Dendritic cell treated with granulocyte-macrophage colony-stimulating factor and Interleukin-4, amounts not matched to agents 40 ng/mL and 50 ng/mL, for 4 days (primary cell): ENCODE measurements at regions not wholly inside any gene's neighbourhood (a gene's known extent, or its start where the extent isn't known, plus 50 kb on each side); places are given as distances from the start of the nearest gene placed in this dataset.
A peak's percentile ranks its signal among the peaks of the same experiment; 100 is the strongest.
"Not testable (repeated sequence)": the region's sequence is repeated elsewhere in the genome, so short reads cannot be mapped to it uniquely, and the experiment has no call there.

Experiments used
- H3K27ac Mint-ChIP-seq: one replicate; pipeline ENCODE4 v1.8.0; 2022; ENCODE audit warnings: mild to moderate bottlenecking, mixed read lengths
- H3K27me3 Mint-ChIP-seq: one replicate; pipeline ENCODE4 v1.8.0; 2022; ENCODE audit warnings: mild to moderate bottlenecking, mixed read lengths
- H3K36me3 Mint-ChIP-seq: one replicate; pipeline ENCODE4 v1.8.0; 2022; ENCODE audit warnings: low read depth, mixed read lengths
- H3K4me1 Mint-ChIP-seq: one replicate; pipeline ENCODE4 v1.8.0; 2022; ENCODE audit warnings: low read depth, mixed read lengths
- H3K4me3 Mint-ChIP-seq: one replicate; pipeline ENCODE4 v1.8.0; 2022; ENCODE audit warnings: mild to moderate bottlenecking, moderate library complexity, mixed read lengths
- H3K9me3 Mint-ChIP-seq: one replicate; pipeline ENCODE4 v1.8.0; 2022; ENCODE audit warnings: mixed read lengths
- intact Hi-C: fragments of 100-400 bp; cut with micrococcal nuclease; formaldehyde crosslinking; loops from one replicate; pipeline ENCODE4 v1.15.0; 2022

DNA sequence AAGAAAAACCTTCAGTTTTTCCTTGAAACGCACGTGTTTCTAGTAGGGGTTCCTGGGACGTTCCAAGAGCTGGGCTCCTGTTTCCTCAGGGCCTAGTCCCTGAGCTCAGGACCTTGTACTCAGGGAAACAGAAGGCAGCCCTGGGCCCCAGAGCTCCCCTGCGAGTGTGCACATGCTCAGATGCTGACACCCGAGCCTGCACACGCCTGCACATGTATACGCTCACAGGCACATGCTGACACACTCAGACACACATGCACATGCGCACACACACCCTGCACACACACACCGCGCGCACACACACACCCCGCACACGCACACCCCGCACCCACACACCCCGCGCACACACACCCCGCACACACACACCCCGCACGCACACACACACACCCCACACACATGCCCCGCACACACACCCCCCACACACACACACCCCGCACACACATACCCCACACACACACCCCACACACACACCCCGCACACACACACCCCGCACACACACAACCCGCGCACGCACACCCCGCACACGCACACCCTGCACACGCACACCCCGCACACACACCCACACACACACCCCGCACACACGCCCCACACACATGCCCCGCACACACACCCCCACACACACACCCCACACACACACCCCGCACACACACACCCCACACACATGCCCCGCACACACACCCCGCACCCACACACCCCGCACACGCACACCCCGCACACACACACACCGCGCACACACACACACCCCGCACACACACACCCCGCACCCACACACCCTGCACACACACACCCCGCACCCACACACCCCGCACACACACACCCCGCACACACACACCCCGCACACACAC lies 52.2 kb downstream of the CALML3 start:
- intact Hi-C loops: no loop called here
- H3K27ac Mint-ChIP-seq: peak overlapping the region; percentile 18
- no peak overlapping the region for H3K4me3 Mint-ChIP-seq
- peaks cover 46% of the 10 kb centered on the region for H3K4me1 Mint-ChIP-seq
- H3K36me3 Mint-ChIP-seq: no peaks in the 10 kb centered on the region
- H3K27me3 Mint-ChIP-seq: peaks cover 7% of the 10 kb centered on the region
- H3K9me3 Mint-ChIP-seq: no peaks in the 10 kb centered on the region

DNA sequence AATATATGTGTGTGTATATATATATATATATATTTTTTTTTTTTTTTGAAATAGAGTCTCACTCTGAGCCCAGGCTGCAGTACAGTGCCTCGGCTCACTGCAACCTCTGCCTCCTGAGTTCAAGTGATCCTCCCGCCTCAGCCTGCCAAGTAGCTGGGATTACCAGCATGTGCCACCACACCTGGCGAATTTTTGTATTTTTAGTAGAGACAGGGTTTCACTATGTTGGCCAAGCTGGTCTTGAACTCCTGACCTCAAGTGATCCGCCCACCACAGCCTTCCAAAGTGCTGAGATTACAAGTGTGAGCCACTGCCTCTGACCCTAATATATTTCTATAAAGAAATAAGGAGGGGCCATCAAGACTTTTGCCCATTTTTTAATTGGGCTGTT lies 55.3 kb downstream of the CALML3 start:
- H3K36me3 Mint-ChIP-seq, intact Hi-C loops, H3K27ac Mint-ChIP-seq, H3K4me3 Mint-ChIP-seq, H3K9me3 Mint-ChIP-seq: not testable (repeated sequence)
- Mint-ChIP-seq H3K27me3 (peaks cover 19% of the 10 kb centered on the region), H3K4me1 (peaks cover 54% of the 10 kb centered on the region)

DNA sequence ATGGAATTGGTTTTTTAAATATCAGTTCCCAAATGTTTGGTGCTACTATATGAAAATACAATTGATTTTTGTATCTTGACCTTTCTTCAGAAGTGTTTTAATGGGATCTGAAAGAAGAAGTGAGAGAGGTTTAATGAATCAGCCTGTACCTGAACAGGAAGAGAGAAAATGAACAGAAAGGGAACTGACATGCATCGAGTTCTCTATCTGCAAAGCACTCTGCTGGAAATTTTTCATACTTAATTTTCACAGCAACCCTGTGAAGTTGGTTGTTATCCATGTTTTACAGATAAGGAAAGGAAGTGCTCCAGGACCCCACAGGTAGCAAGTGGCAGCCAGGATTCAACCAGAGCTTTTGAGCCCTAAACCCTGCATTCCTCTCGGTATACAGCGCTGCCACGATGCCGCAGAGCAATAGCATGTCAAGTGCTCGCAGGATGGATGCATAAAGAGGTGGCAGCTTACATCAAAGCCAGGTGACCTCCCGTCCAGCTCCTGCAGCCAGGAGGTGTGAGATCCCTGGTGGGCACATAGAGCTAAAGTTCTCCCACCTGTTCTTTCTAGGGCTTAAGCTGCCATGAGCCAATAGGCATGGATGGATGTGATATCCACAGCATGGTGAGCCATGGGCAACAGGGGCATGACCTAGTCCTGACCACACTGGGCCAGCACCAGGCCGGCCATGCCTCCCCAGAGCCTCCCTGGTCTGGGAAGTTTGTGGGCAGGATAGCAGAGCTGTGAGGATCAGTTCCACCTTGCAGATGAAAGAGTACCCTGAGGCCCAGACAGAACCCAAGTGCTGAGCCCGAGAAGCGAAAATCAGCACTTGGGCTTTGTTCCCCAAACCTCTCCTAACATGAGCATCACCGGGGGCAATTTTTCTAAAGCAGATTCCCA lies 57.2 kb downstream of the CALML3 start:
- intact Hi-C loops: no loop called here
- Mint-ChIP-seq H3K27me3 (peaks cover 25% of the 10 kb centered on the region), H3K4me3 (peak overlapping the region; percentile 39), H3K4me1 (peaks cover 45% of the 10 kb centered on the region), H3K36me3 (no peaks in the 10 kb centered on the region), H3K9me3 (no peaks in the 10 kb centered on the region), H3K27ac (peak overlapping the region; percentile 43)

DNA sequence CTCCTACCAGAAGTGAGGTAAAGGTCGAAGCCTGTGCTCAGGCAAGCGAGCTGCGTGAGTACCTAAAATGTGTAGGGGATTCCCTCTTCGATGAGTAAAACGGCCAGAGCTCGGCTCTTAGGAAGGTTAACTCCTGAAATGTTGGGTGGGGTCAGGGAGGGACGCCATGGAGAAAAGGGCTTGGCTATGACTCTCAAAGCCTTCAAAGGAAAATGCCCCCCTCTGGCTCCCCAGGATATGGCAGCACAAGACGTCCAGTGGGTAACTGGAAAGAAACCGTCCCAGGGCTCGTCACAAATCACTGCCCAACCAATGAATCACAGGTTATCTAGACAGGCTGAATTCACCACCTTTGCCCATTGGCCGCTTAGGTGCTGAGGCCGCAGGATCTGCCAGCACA lies 58.0 kb downstream of the CALML3 start:
- H3K27me3 Mint-ChIP-seq: peaks cover 26% of the 10 kb centered on the region
- intact Hi-C loops: no loop called here
- H3K4me1 Mint-ChIP-seq: peaks cover 51% of the 10 kb centered on the region
- no peaks in the 10 kb centered on the region for H3K9me3 Mint-ChIP-seq
- peak overlapping the region; percentile 79 for H3K27ac Mint-ChIP-seq
- no peak overlapping the region for H3K4me3 Mint-ChIP-seq
- no peaks in the 10 kb centered on the region for H3K36me3 Mint-ChIP-seq

DNA sequence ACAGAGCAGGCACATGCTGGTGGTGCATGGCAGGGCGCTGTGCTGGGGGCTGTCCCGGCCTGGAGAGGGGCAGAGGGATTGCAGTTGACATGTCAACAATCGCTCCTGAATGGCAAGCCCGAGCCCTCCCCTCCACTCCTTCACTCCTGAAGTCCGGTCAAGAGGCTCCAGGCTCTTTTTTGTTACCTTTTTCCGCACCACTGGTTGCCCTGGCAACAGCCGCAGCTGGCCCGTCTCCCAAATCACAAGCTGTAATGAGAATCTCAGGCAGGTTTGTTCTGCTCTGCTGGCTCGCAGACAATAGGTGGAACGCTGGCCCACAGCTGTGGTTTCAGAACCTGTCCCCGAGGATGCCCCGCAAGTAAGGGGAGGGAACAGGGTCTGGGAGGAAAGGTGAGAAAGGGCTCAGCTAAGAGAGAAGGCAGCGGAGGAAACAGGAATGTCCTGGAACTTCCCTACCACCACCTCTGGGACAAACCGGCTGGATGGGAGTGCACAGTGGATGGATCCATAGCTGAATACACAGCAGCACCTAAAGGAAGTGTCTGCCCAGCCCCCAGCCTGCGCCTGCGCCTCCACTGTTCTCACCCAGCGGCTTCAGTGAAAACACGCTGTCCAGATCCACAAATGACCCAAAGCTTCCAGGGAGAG lies 58.9 kb downstream of the CALML3 start:
- H3K9me3 Mint-ChIP-seq: no peaks in the 10 kb centered on the region
- peak overlapping the region; percentile 79 for H3K27ac Mint-ChIP-seq

GRCh38 chr10:5584895-5585516 lies 60.2 kb downstream of the CALML3 start:
- peaks cover 68% of the 10 kb centered on the region for H3K4me1 Mint-ChIP-seq
- H3K4me3 Mint-ChIP-seq: no peak overlapping the region
- intact Hi-C loops: no loop called here
- H3K9me3 Mint-ChIP-seq: no peaks in the 10 kb centered on the region
- no peak overlapping the region for H3K27ac Mint-ChIP-seq
- peaks cover 39% of the 10 kb centered on the region for H3K27me3 Mint-ChIP-seq
- H3K36me3 Mint-ChIP-seq: no peaks in the 10 kb centered on the region

More for the DNA sequence above, 58.9 kb downstream of the CALML3 start:
- Mint-ChIP-seq H3K4me3 (no peak overlapping the region), H3K4me1 (peaks cover 55% of the 10 kb centered on the region), H3K36me3 (no peaks in the 10 kb centered on the region), H3K27me3 (peaks cover 32% of the 10 kb centered on the region)
- intact Hi-C loops: no loop called here

DNA sequence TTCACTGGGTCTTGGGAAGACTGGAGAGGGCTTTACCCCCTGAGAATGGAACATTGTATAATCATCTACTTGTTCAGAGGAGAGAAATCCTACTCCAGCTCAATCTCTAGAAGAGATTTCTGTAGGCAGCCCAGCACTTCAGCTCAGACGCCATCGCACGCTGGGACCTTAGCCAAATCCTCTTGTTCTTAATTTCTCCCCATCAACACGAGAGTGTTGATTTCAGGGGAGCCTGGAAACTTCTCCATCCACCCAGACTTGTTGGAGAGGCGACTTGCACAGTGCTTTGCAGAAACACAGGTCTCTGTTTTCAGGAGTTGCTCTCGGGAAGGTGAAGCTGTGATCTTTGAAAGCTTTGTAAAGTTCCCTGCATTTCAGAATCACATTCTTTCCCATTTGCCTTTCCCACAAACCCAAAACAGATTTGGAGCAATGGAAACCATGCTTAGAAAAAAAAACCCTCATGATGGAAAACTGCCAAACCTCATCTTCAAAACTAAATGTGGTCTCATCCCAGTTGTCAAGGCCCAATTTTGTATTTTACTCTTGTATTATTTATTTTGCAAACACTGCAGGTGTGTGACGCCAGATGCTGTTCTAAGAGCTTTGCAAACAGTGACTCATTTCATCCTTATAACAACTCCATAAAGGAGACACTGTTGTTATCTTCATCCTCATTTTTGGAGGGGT lies 60.9 kb downstream of the CALML3 start:
- intact Hi-C loops: no loop called here
- H3K27ac Mint-ChIP-seq: no peak overlapping the region
- H3K27me3 Mint-ChIP-seq: peaks cover 39% of the 10 kb centered on the region
- no peaks in the 10 kb centered on the region for H3K36me3 Mint-ChIP-seq
- peaks cover 65% of the 10 kb centered on the region for H3K4me1 Mint-ChIP-seq
- no peak overlapping the region for H3K4me3 Mint-ChIP-seq
- H3K9me3 Mint-ChIP-seq: no peaks in the 10 kb centered on the region

- Mint-ChIP-seq H3K36me3 (no peaks in the 10 kb centered on the region), H3K27me3 (peaks cover 46% of the 10 kb centered on the region), H3K4me1 (peaks cover 48% of the 10 kb centered on the region), H3K4me3 (no peak overlapping the region), H3K27ac (no peak overlapping the region), H3K9me3 (no peaks in the 10 kb centered on the region)
- intact Hi-C loops: no loop called here
These were observed 62.7 kb downstream of the CALML3 start for GRCh38 chr10:5587151-5588079.

- peaks cover 48% of the 10 kb centered on the region for H3K27me3 Mint-ChIP-seq
- intact Hi-C loops: no loop called here
- no peaks in the 10 kb centered on the region for H3K36me3 Mint-ChIP-seq
- H3K4me1 Mint-ChIP-seq: peaks cover 43% of the 10 kb centered on the region
- H3K27ac Mint-ChIP-seq: peak overlapping the region; percentile 50
- H3K4me3 Mint-ChIP-seq: no peak overlapping the region
- no peaks in the 10 kb centered on the region for H3K9me3 Mint-ChIP-seq
These were observed 63.3 kb downstream of the CALML3 start for GRCh38 chr10:5588080-5588453.

- H3K27me3 Mint-ChIP-seq: peaks cover 47% of the 10 kb centered on the region
- H3K36me3 Mint-ChIP-seq: no peaks in the 10 kb centered on the region
- H3K27ac Mint-ChIP-seq: peak overlapping the region; percentile 50
- H3K9me3 Mint-ChIP-seq: no peaks in the 10 kb centered on the region
- peaks cover 38% of the 10 kb centered on the region for H3K4me1 Mint-ChIP-seq
- intact Hi-C loops: no loop called here
- no peak overlapping the region for H3K4me3 Mint-ChIP-seq
These were observed 63.8 kb downstream of the CALML3 start for GRCh38 chr10:5588603-5589002.
